ENCODE measurements at regions not wholly inside any gene's neighbourhood (a gene's known extent, or its start where the extent isn't known, plus 50 kb on each side); places are given as distances from the start of the nearest gene placed in this dataset.

- ATAC-seq (no peak), DNase-seq (ENCODE audit: low spot score) (no peak), FAIRE-seq (no peak)
- in situ Hi-C loops (cut with HindIII; ENCODE audit: extremely low pct_ligation_motif_present, low pct_unique_long_range_greater_than_20kb) (no loop called here), intact Hi-C loops (cut with micrococcal nuclease; ENCODE audit: unreplicated experiment) (no loop called here)
- ChIA-PET POLR2A (no interaction called here), CTCF (ENCODE audit: low intra/inter-chr PET ratio, low total read pairs) (no interaction called here)
- Histone ChIP-seq H4K20me1 (ENCODE audit: insufficient read depth, low read length) (peaks cover 46% of the 10 kb centered on the region), H3K4me3 (replicated peaks in 1 of 3; ENCODE audit: insufficient read depth in 1 of 3, low read depth in 2 of 3, low read length in 3 of 3) (no peak overlapping the region), H3K9me3 (ENCODE audit: low read length) (no peaks in the 10 kb centered on the region), H3K4me2 (ENCODE audit: low read depth, low read length) (no peak overlapping the region), H3K27me3 (ENCODE audit: control insufficient read depth in 1 of 2, insufficient read depth in 2 of 2, low read length in 2 of 2) (no peaks in the 10 kb centered on the region), H3K4me1 (ENCODE audit: insufficient read depth, low read length) (peaks cover 44% of the 10 kb centered on the region), H2AFZ (ENCODE audit: low read length) (no peak overlapping the region), H3K9ac (ENCODE audit: insufficient read depth, low read depth, low read length) (no peak overlapping the region), H3K36me3 (replicated peaks in 1 of 2; ENCODE audit: control insufficient read depth in 1 of 2, insufficient read depth in 2 of 2, low read length in 2 of 2) (peaks cover 7% of the 10 kb centered on the region in 2 experiments; a peak in 4 of 5 replicates), H3K79me2 (ENCODE audit: insufficient read depth, low read length) (peaks cover 94% of the 10 kb centered on the region), H3K27ac (ENCODE audit: extremely low read length, insufficient read depth, low read length) (no peak overlapping the region)
- BruUV-seq (replicated peaks): no TSS peak
- TF ChIP-seq PHB2 (IDR thresholded peaks at IDR 0.05; ENCODE audit: partially characterized antibody) (no peak), PCBP1 (IDR thresholded peaks at IDR 0.05; ENCODE audit: borderline replicate concordance, low read depth, low read length) (peak; percentile 95), THYN1 (CRISPR knock-in tag; IDR thresholded peaks at IDR 0.05; ENCODE audit: borderline replicate concordance, low read depth) (no peak), ZNF138 (CRISPR knock-in tag; IDR thresholded peaks at IDR 0.05; ENCODE audit: low read depth) (no peak), HNRNPK (IDR thresholded peaks at IDR 0.05; ENCODE audit: low read depth, low read length, poor library complexity, severe bottlenecking) (peak; percentile 98), ZNF7 (CRISPR knock-in tag; IDR thresholded peaks at IDR 0.05) (no peak), ZNF282 (IDR thresholded peaks at IDR 0.05; ENCODE audit: partially characterized antibody) (no peak), ZNF362 (CRISPR knock-in tag; IDR thresholded peaks at IDR 0.05; ENCODE audit: borderline replicate concordance) (no peak), MAX (IDR thresholded peaks at IDR 0.05) (no peak)
- WGBS (ENCODE audit: low lambda C conversion rate): 98% methylated on average over 1 of the region's 1 CpG
These were observed 74.6 kb downstream of the UTRN start for GRCh38 chr6:144359783-144360182.

Measured in HepG2 (cell line).